B cell (primary cell): ENCODE measurements at regions not wholly inside any gene's neighbourhood (a gene's known extent, or its start where the extent isn't known, plus 50 kb on each side); places are given as distances from the start of the nearest gene placed in this dataset.

Source experiments
- ATAC-seq: fragments of 200-7000 bp; cut with Tn5 transposase; one replicate; pipeline ENCODE4 v1.10.0; 2021; ENCODE audit warnings: low read depth, mild to moderate bottlenecking, moderate number of reproducible peaks, moderate library complexity
- CTCF ChIA-PET: fragments of 350-600 bp; sonication (Branson Sonifier 250); formaldehyde crosslinking; loops from one replicate; lab custom pipeline; 2021; ENCODE audit warnings: antibody characterized with exemption, inconsistent platforms; lab: Charles Lee
- POLR2A ChIA-PET: fragments of 350-600 bp; sonication (Branson Sonifier 250); formaldehyde crosslinking; loops from one replicate; lab custom pipeline; 2021; ENCODE audit warnings: antibody characterized with exemption; lab: Charles Lee
- DNase-seq: peaks from one replicate; pipeline ENCODE4 v3.0.0; 2013
- H2AFZ ChIP-seq: 2 replicates; pipeline ENCODE4 v1.6.1; 2012; ENCODE audit warnings: mild to moderate bottlenecking, low read depth, low read length; ENCODE audit not compliant: insufficient read depth, poor library complexity, severe bottlenecking
- H3K27ac ChIP-seq, 2 donors: 1 replicate in 1 of 2; 2 replicates in 1 of 2; pipeline ENCODE4 v1.5.1; 2012 to 2013; ENCODE audit warnings: low read length in 2 of 2, mild to moderate bottlenecking in 2 of 2, moderate library complexity in 1 of 2
- H3K27me3 ChIP-seq, 4 experiments: fragments of 200-600 bp in 1 of 4; sonication (generic) in 1 of 4; replicated peaks in 1 of 4; 1 replicate in 2 of 4; 2 replicates in 2 of 4; pipeline versions ENCODE4 v1.6.1 to v1.7.0; 2013 to 2016; ENCODE audit warnings: low read length in 3 of 4, mild to moderate bottlenecking in 2 of 4, mixed read lengths in 1 of 4, moderate library complexity in 1 of 4; ENCODE audit not compliant: insufficient read depth in 4 of 4, control insufficient read depth in 3 of 4; ENCODE audit errors: control extremely low read depth in 1 of 4
- H3K36me3 ChIP-seq, 2 experiments: replicated peaks in 1 of 2; 1 replicate in 1 of 2; 2 replicates in 1 of 2; pipeline versions ENCODE4 v1.6.1 to v1.7.1; 2013; ENCODE audit warnings: low read length in 1 of 2; ENCODE audit not compliant: insufficient read depth in 2 of 2, control insufficient read depth in 1 of 2; ENCODE audit errors: control extremely low read depth in 1 of 2, extremely low read depth in 1 of 2
- H3K4me1 ChIP-seq, 2 donors: fragments of 200-600 bp in 1 of 2; sonication (generic) in 1 of 2; 1 replicate in 1 of 2; 2 replicates in 1 of 2; pipeline versions ENCODE4 v1.5.1 to v1.6.1; 2013 to 2017; ENCODE audit warnings: low read length in 2 of 2; ENCODE audit not compliant: control insufficient read depth in 2 of 2, insufficient read depth in 2 of 2
- H3K4me2 ChIP-seq: replicated peaks from 2 replicates; pipeline ENCODE3; 2012; ENCODE audit warnings: mild to moderate bottlenecking, low read depth, low read length; ENCODE audit not compliant: poor library complexity, severe bottlenecking
- H3K4me3 ChIP-seq, 5 experiments: fragments of 200-600 bp in 1 of 5; sonication (generic) in 1 of 5; 1 replicate in 3 of 5; 2 replicates in 2 of 5; pipeline versions ENCODE4 v1.5.1 to v1.7.0; 2011 to 2016; ENCODE audit warnings: low read length in 4 of 5, mild to moderate bottlenecking in 4 of 5, low read depth in 2 of 5, control low read depth in 1 of 5, moderate library complexity in 1 of 5; ENCODE audit not compliant: insufficient read depth in 1 of 5; ENCODE audit errors: control extremely low read depth in 1 of 5, extremely low read depth in 1 of 5
- H3K79me2 ChIP-seq: fragments of 200-600 bp; sonication (generic); one replicate; pipeline ENCODE4 v1.6.0; 2016; ENCODE audit warnings: low read length; ENCODE audit not compliant: control insufficient read depth, insufficient read depth
- H3K9ac ChIP-seq: fragments of 200-600 bp; sonication (generic); 2 replicates; pipeline ENCODE4 v1.6.1; 2017; ENCODE audit warnings: mild to moderate bottlenecking, low read length, moderate library complexity
- H3K9me3 ChIP-seq, 3 donors: one replicate each; pipeline versions ENCODE4 v1.6.1 to v1.7.1; 2013; ENCODE audit warnings: low read length in 2 of 3; ENCODE audit not compliant: control insufficient read depth in 2 of 3, insufficient read depth in 1 of 3; ENCODE audit errors: control extremely low read depth in 1 of 3
- H4K20me1 ChIP-seq: 2 replicates; pipeline ENCODE4 v1.6.0; 2012; ENCODE audit warnings: mild to moderate bottlenecking, low read length; ENCODE audit not compliant: insufficient read depth, control insufficient read depth, poor library complexity, severe bottlenecking
- H3K27ac Mint-ChIP-seq: one replicate; pipeline ENCODE4 v1.8.0; 2021; ENCODE audit warnings: mixed read lengths
- H3K27me3 Mint-ChIP-seq: one replicate; pipeline ENCODE4 v1.8.0; 2021; ENCODE audit warnings: mixed read lengths
- H3K4me1 Mint-ChIP-seq: one replicate; pipeline ENCODE4 v1.8.0; 2021; ENCODE audit warnings: mixed read lengths
- H3K4me3 Mint-ChIP-seq: one replicate; pipeline ENCODE4 v1.8.0; 2021; ENCODE audit warnings: mixed read lengths
- H3K9me3 Mint-ChIP-seq: one replicate; pipeline ENCODE4 v1.8.0; 2022; ENCODE audit warnings: mixed read lengths; ENCODE audit not compliant: insufficient read depth
- EZH2 ChIP-seq: IDR thresholded peaks from 2 replicates; pipeline ENCODE4 v1.6.1; 2012; ENCODE audit warnings: borderline replicate concordance, low read depth, mild to moderate bottlenecking, moderate library complexity, low read length; ENCODE audit not compliant: insufficient read depth, poor library complexity, severe bottlenecking
- WGBS: methylation state at CpG from one replicate; pipeline ENCODE4 v1.1.5; 2013; ENCODE audit warnings: missing lambda C conversion rate; ENCODE audit not compliant: insufficient coverage; 5-methylcytosine and 5-hydroxymethylcytosine counted together
- intact Hi-C: fragments of 100-400 bp; cut with micrococcal nuclease; formaldehyde crosslinking; loops from one replicate; pipeline ENCODE4 v1.10.0; 2022
- TF ChIP-seq, protein P1 (sequence below): fragments of 200-600 bp; IDR thresholded peaks from one replicate; pipeline ENCODE4 v1.8.0; 2022; ENCODE audit warnings: antibody characterized with exemption, mild to moderate bottlenecking

DNA sequence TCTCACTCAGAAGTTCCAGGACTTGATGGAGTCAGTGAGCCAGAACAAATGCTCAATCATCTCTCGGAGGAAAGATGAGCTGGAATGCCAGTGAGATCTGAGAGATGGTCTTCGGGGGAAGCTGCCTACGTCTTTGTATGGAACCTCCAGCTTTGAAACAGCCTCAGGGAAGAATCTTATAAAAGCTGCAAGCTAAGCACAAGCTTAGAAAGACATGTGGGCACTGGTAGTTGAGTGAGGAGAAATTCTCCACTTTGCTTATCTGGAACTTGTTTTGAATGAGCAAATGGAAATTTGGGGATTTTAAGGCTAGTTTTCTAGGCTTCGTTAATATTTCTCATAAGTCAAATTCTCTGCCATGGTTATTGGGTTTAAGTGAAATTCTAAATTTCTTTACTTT lies 594.4 kb downstream of the QKI start:
- TF ChIP-seq, protein P1, sequence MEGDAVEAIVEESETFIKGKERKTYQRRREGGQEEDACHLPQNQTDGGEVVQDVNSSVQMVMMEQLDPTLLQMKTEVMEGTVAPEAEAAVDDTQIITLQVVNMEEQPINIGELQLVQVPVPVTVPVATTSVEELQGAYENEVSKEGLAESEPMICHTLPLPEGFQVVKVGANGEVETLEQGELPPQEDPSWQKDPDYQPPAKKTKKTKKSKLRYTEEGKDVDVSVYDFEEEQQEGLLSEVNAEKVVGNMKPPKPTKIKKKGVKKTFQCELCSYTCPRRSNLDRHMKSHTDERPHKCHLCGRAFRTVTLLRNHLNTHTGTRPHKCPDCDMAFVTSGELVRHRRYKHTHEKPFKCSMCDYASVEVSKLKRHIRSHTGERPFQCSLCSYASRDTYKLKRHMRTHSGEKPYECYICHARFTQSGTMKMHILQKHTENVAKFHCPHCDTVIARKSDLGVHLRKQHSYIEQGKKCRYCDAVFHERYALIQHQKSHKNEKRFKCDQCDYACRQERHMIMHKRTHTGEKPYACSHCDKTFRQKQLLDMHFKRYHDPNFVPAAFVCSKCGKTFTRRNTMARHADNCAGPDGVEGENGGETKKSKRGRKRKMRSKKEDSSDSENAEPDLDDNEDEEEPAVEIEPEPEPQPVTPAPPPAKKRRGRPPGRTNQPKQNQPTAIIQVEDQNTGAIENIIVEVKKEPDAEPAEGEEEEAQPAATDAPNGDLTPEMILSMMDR, result no peak
- no peak for TF ChIP-seq EZH2
- Mint-ChIP-seq H3K9me3 (no peaks in the 10 kb centered on the region), H3K27ac (no peak overlapping the region), H3K27me3 (no peaks in the 10 kb centered on the region), H3K4me3 (no peak overlapping the region), H3K4me1 (no peaks in the 10 kb centered on the region)
- Histone ChIP-seq H3K4me1 (no peaks in the 10 kb centered on the region), H2AFZ (no peak overlapping the region), H4K20me1 (no peaks in the 10 kb centered on the region), H3K79me2 (no peaks in the 10 kb centered on the region), H3K27me3 (no peaks in the 10 kb centered on the region), H3K9ac (no peak overlapping the region), H3K9me3 (no peaks in the 10 kb centered on the region), H3K27ac (no peak overlapping the region), H3K4me3 (no peak overlapping the region), H3K36me3 (no peaks in the 10 kb centered on the region), H3K4me2 (no peak overlapping the region)
- WGBS, result 94% methylated on average over 3 of the region's 4 CpGs
- ATAC-seq (no peak), DNase-seq (no peak)
- CTCF ChIA-PET, result no interaction called here
- POLR2A ChIA-PET, result no interaction called here
- intact Hi-C loops, result no loop called here

DNA sequence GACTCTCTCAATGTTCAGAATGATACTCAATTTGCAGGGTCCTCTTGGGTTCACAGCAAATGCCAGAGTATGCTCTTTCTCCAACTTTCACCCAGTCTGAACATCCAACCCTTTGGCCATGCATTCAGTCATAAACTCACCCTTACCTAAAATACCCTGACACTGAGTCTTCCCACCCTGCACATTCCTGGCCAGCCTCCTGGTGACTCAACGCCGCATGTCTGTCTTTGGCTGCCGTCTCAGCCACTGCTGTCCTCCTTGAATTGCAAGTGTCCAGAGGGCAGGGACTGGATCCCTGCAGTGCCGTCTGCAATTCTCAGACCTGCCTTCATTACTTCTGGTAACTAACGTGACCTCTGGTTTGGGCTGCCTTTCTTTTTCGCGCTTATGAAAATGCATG lies 593.4 kb downstream of the QKI start:
- no peak for TF ChIP-seq EZH2
- TF ChIP-seq, protein P1, result no peak
- H3K79me2 ChIP-seq, result no peaks in the 10 kb centered on the region
- ChIA-PET POLR2A (no interaction called here), CTCF (no interaction called here)
- no peaks in the 10 kb centered on the region for H3K4me1 ChIP-seq
- no peak overlapping the region for H3K9ac ChIP-seq
- no peak overlapping the region for H3K27ac ChIP-seq
- no peaks in the 10 kb centered on the region for H3K27me3 ChIP-seq
- WGBS, result 80% methylated on average over 7 of the region's 7 CpGs
- no peak overlapping the region for H2AFZ ChIP-seq
- no peaks in the 10 kb centered on the region for H3K4me1 Mint-ChIP-seq
- no peak overlapping the region for H3K4me3 ChIP-seq
- peaks cover under 1% of the 10 kb centered on the region for H3K27me3 Mint-ChIP-seq
- intact Hi-C loops, result no loop called here
- no peaks in the 10 kb centered on the region for H4K20me1 ChIP-seq
- no peak overlapping the region for H3K27ac Mint-ChIP-seq
- no peaks in the 10 kb centered on the region for H3K9me3 Mint-ChIP-seq
- no peak overlapping the region for H3K4me3 Mint-ChIP-seq
- no peaks in the 10 kb centered on the region for H3K36me3 ChIP-seq
- no peaks in the 10 kb centered on the region for H3K9me3 ChIP-seq
- DNase-seq, result no peak
- H3K4me2 ChIP-seq, result no peak overlapping the region
- ATAC-seq, result no peak
